Suprapubic skin (tissue), 4 donors: ENCODE measurements at regions not wholly inside any gene's neighbourhood (a gene's known extent, or its start where the extent isn't known, plus 50 kb on each side); places are given as distances from the start of the nearest gene placed in this dataset.
"Not testable (repeated sequence)": the region's sequence is repeated elsewhere in the genome, so short reads cannot be mapped to it uniquely, and the experiment has no call there.

Experiments
- EP300 ChIP-seq: sonication (generic); formaldehyde crosslinking; IDR thresholded peaks from one replicate; pipeline ENCODE4 v1.6.1; 2017; ENCODE audit warnings: antibody characterized with exemption
- POLR2A ChIP-seq, 2 donors: fragments of 450-650 bp; IDR thresholded peaks; one replicate each; pipeline ENCODE4 v1.6.1; 2017; ENCODE audit warnings: antibody characterized with exemption in 2 of 2, mild to moderate bottlenecking in 2 of 2, moderate library complexity in 2 of 2
- POLR2AphosphoS5 ChIP-seq, 3 donors: sonication (generic); formaldehyde crosslinking; IDR thresholded peaks; one replicate each; pipeline ENCODE4 v1.6.1; 2017; ENCODE audit warnings: antibody characterized with exemption in 3 of 3
- TF ChIP-seq, protein P1 (sequence below), 2 donors: fragments of 200-600 bp in 1 of 2; fragments of 450-650 bp in 1 of 2; sonication (generic) in 1 of 2; IDR thresholded peaks; one replicate each; pipeline ENCODE4 v1.5.1; 2016 to 2019; ENCODE audit warnings: antibody characterized with exemption in 2 of 2, mild to moderate bottlenecking in 1 of 2, moderate library complexity in 1 of 2

DNA sequence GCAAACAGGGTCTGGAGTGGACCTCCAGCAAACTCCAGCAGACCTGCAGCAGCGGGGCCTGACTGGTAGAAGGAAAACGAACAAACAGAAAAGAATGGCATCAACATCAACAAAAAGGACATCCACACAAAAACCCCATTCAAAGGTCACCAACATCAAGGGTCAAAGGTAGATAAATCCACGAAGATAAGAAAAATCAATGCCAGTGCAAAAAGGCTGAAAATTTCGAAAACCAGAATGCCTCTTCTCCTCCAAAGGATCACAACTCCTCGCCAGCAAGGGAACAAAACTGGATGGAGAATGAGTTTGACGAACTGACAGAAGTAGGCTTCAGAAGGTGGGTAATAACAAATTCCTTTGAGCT, 187.6 kb upstream of the EDNRA start:
- TF ChIP-seq, protein P1, sequence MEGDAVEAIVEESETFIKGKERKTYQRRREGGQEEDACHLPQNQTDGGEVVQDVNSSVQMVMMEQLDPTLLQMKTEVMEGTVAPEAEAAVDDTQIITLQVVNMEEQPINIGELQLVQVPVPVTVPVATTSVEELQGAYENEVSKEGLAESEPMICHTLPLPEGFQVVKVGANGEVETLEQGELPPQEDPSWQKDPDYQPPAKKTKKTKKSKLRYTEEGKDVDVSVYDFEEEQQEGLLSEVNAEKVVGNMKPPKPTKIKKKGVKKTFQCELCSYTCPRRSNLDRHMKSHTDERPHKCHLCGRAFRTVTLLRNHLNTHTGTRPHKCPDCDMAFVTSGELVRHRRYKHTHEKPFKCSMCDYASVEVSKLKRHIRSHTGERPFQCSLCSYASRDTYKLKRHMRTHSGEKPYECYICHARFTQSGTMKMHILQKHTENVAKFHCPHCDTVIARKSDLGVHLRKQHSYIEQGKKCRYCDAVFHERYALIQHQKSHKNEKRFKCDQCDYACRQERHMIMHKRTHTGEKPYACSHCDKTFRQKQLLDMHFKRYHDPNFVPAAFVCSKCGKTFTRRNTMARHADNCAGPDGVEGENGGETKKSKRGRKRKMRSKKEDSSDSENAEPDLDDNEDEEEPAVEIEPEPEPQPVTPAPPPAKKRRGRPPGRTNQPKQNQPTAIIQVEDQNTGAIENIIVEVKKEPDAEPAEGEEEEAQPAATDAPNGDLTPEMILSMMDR (IDR thresholded peaks at IDR 0.05) = not testable (repeated sequence)
- not testable (repeated sequence) for TF ChIP-seq POLR2A (IDR thresholded peaks at IDR 0.05); EP300; POLR2AphosphoS5 (IDR thresholded peaks at IDR 0.05)
